ENCODE measurements at regions not wholly inside any gene's neighbourhood (a gene's known extent, or its start where the extent isn't known, plus 50 kb on each side); places are given as distances from the start of the nearest gene placed in this dataset.

DNA sequence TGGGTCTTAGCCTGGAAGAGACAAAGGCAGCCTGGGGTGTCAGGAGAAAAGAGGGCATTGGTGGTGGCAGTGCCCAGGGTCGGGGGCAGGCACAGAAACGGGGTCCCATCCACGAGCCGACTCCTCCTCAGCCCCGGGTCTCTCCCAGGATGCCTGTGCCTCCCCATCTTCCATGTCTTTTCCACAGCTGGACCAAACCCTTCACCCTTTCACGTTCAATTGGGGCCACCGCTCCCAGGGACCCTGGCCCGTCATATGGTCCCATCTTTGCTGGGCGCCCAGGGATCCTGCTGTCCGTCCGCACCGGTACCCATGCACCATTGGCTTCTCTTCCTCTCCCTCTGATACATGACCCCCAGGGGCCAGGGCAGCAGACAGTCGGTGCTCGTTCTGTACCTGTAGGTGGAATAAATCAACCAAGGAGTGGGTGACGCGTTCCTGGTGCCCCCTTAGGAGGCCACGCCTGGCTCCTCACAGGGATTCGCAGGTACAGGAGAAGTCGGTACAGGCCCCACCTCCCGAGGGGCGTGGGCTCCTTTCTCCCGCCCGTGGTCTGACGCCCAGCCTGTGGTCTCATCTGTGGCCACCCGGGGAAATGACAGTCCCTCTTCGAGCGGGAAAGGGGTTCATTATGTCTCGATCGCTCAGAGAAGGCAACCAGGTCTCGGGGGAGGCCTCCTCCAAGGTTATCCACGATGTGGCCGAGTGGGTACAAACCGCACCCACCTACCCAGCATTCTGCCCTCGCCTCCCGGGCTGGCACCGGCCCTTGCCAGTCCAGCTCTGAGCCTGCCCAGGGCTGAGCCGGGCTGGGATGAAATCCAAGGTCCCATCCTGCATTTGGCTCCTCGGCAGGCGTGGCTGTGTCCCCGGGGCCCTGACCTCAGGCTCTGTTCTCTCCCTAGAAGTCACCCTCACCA is 1493.6 kb downstream of the BRD1 start:
- TF ChIP-seq, protein P1, sequence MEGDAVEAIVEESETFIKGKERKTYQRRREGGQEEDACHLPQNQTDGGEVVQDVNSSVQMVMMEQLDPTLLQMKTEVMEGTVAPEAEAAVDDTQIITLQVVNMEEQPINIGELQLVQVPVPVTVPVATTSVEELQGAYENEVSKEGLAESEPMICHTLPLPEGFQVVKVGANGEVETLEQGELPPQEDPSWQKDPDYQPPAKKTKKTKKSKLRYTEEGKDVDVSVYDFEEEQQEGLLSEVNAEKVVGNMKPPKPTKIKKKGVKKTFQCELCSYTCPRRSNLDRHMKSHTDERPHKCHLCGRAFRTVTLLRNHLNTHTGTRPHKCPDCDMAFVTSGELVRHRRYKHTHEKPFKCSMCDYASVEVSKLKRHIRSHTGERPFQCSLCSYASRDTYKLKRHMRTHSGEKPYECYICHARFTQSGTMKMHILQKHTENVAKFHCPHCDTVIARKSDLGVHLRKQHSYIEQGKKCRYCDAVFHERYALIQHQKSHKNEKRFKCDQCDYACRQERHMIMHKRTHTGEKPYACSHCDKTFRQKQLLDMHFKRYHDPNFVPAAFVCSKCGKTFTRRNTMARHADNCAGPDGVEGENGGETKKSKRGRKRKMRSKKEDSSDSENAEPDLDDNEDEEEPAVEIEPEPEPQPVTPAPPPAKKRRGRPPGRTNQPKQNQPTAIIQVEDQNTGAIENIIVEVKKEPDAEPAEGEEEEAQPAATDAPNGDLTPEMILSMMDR (IDR thresholded peaks at IDR 0.05) = no peak
- no peak for TF ChIP-seq POLR2A (IDR thresholded peaks at IDR 0.05)
